Prostate gland (tissue), 2 donors: ENCODE measurements at regions not wholly inside any gene's neighbourhood (a gene's known extent, or its start where the extent isn't known, plus 50 kb on each side); places are given as distances from the start of the nearest gene placed in this dataset.

Experiments
- DNase-seq: peaks from one replicate; pipeline ENCODE4 v3.0.0-alpha.2; 2019; ENCODE audit warnings: low spot score
- H3K27ac ChIP-seq, 2 donors: fragments of 200-600 bp; sonication (generic); 2 replicates each; pipeline ENCODE4 v1.5.1; 2017 to 2019
- H3K27me3 ChIP-seq: fragments of 200-600 bp; sonication (generic); replicated peaks from 2 replicates; pipeline ENCODE4 v1.5.1; 2019; ENCODE audit not compliant: insufficient read depth
- H3K36me3 ChIP-seq, 2 donors: fragments of 200-600 bp; sonication (generic); 1 replicate in 1 of 2; 2 replicates in 1 of 2; pipeline versions ENCODE4 v1.5.1 to v1.8.1; 2017 to 2019
- H3K4me1 ChIP-seq: fragments of 200-600 bp; sonication (generic); replicated peaks from 2 replicates; pipeline ENCODE4 v1.5.1; 2019
- H3K4me3 ChIP-seq, 2 donors: fragments of 200-600 bp; sonication (generic); 2 replicates each; pipeline ENCODE4 v1.5.1; 2017 to 2019
- H3K9me3 ChIP-seq: fragments of 200-600 bp; sonication (generic); 2 replicates; pipeline ENCODE4 v1.5.1; 2017
- CTCF ChIP-seq, 4 experiments: fragments of 200-600 bp in 2 of 4; fragments of 450-650 bp in 2 of 4; sonication (generic) in 2 of 4; IDR thresholded peaks; 1 replicate in 3 of 4; 2 replicates in 1 of 4; pipeline ENCODE4 v1.5.1; 2016 to 2019; ENCODE audit warnings: antibody characterized with exemption in 4 of 4, mild to moderate bottlenecking in 2 of 4, moderate library complexity in 2 of 4
- POLR2A ChIP-seq: fragments of 450-650 bp; IDR thresholded peaks from one replicate; pipeline ENCODE4 v1.6.1; 2016; ENCODE audit warnings: antibody characterized with exemption, mild to moderate bottlenecking
- POLR2AphosphoS5 ChIP-seq: sonication (generic); formaldehyde crosslinking; IDR thresholded peaks from one replicate; pipeline ENCODE4 v1.6.1; 2017; ENCODE audit warnings: antibody characterized with exemption
- WGBS: methylation state at CpG from one replicate; pipeline ENCODE4 v1.1.5; 2018; 5-methylcytosine and 5-hydroxymethylcytosine counted together
- intact Hi-C: fragments of 100-400 bp; cut with DNase I; formaldehyde crosslinking; loops from one replicate; pipeline ENCODE4 v1.14.2; 2022

- no peak for DNase-seq
- Histone ChIP-seq H3K4me1 (no peaks in the 10 kb centered on the region), H3K4me3 (no peak overlapping the region), H3K27ac (no peak overlapping the region), H3K27me3 (no peaks in the 10 kb centered on the region), H3K9me3 (no peaks in the 10 kb centered on the region), H3K36me3 (no peaks in the 10 kb centered on the region)
- WGBS = 80% methylated on average over 2 of the region's 2 CpGs
- intact Hi-C loops = no loop called here
- TF ChIP-seq POLR2AphosphoS5 (no peak), POLR2A (no peak), CTCF (IDR thresholded peaks at IDR 0.05) (no peak)
Observed at GRCh38 chr1:192057766-192058165, 100.5 kb upstream of the RGS18 start.

GRCh38 chr1:192059407-192059806, 98.9 kb upstream of the RGS18 start:
- no peaks in the 10 kb centered on the region for H3K27me3 ChIP-seq
- TF ChIP-seq POLR2AphosphoS5 = no peak
- TF ChIP-seq POLR2A = no peak
- no peak for TF ChIP-seq CTCF (IDR thresholded peaks at IDR 0.05)
- intact Hi-C loops = no loop called here
- no peaks in the 10 kb centered on the region for H3K4me1 ChIP-seq
- WGBS = 72% methylated on average over 1 of the region's 1 CpG
- no peak overlapping the region for H3K27ac ChIP-seq
- H3K4me3 ChIP-seq = no peak overlapping the region
- no peaks in the 10 kb centered on the region for H3K36me3 ChIP-seq
- DNase-seq = no peak
- no peaks in the 10 kb centered on the region for H3K9me3 ChIP-seq

GRCh38 chr1:192061556-192061955, 96.7 kb upstream of the RGS18 start:
- intact Hi-C loops = no loop called here
- DNase-seq = no peak
- TF ChIP-seq CTCF (IDR thresholded peaks at IDR 0.05) (no peak), POLR2AphosphoS5 (no peak), POLR2A (no peak)
- no peaks in the 10 kb centered on the region for H3K36me3 ChIP-seq
- H3K4me3 ChIP-seq = no peak overlapping the region
- H3K27ac ChIP-seq = no peak overlapping the region
- no peaks in the 10 kb centered on the region for H3K9me3 ChIP-seq
- WGBS = 28% methylated on average over 2 of the region's 2 CpGs
- no peaks in the 10 kb centered on the region for H3K4me1 ChIP-seq
- no peaks in the 10 kb centered on the region for H3K27me3 ChIP-seq

GRCh38 chr1:192065087-192065486, 93.2 kb upstream of the RGS18 start:
- Histone ChIP-seq H3K4me1 (no peaks in the 10 kb centered on the region), H3K4me3 (no peak overlapping the region), H3K27ac (no peak overlapping the region), H3K36me3 (no peaks in the 10 kb centered on the region), H3K9me3 (no peaks in the 10 kb centered on the region), H3K27me3 (no peaks in the 10 kb centered on the region)
- intact Hi-C loops = no loop called here
- 87% methylated on average over 3 of the region's 3 CpGs for WGBS
- TF ChIP-seq POLR2A (no peak), POLR2AphosphoS5 (no peak), CTCF (IDR thresholded peaks at IDR 0.05) (no peak)
- DNase-seq = no peak

GRCh38 chr1:192066202-192066601, 92.1 kb upstream of the RGS18 start:
- WGBS = 83% methylated on average over 4 of the region's 4 CpGs
- no peaks in the 10 kb centered on the region for H3K4me1 ChIP-seq
- no peak overlapping the region for H3K27ac ChIP-seq
- intact Hi-C loops = no loop called here
- no peaks in the 10 kb centered on the region for H3K36me3 ChIP-seq
- H3K4me3 ChIP-seq = no peak overlapping the region
- TF ChIP-seq CTCF (IDR thresholded peaks at IDR 0.05) = no peak
- TF ChIP-seq POLR2A = no peak
- no peak for TF ChIP-seq POLR2AphosphoS5
- no peaks in the 10 kb centered on the region for H3K9me3 ChIP-seq
- no peak for DNase-seq
- no peaks in the 10 kb centered on the region for H3K27me3 ChIP-seq
